NCI-H69 (cell line): ENCODE measurements at regions not wholly inside any gene's neighbourhood (a gene's known extent, or its start where the extent isn't known, plus 50 kb on each side); places are given as distances from the start of the nearest gene placed in this dataset.
"Not testable (repeated sequence)": the region's sequence is repeated elsewhere in the genome, so short reads cannot be mapped to it uniquely, and the experiment has no call there.

ENCODE experiments used
- DNase-seq: peaks from one replicate; lab custom pipeline; 2025; lab: John Stamatoyannopoulos, UW

DNA sequence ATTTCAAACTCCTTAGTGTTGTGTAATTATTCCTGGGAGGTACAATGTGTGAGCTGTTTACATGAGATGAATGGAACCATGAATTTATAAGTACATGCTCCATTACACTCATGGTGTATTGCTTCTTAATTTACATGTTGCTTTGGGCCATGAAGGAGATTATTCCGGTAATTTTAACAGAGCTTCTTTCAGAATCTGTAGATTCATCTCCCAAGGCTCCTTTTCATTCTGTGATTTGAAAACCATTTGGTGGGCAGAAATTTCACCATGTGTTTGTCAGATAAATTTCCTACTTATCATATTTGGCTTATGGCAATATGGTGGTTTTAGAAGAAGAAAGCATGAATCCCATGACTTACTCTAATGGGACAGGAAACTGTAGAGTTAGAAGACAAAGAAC is 421.6 kb upstream of the EYS start:
- peak; percentile 85 for DNase-seq

DNA sequence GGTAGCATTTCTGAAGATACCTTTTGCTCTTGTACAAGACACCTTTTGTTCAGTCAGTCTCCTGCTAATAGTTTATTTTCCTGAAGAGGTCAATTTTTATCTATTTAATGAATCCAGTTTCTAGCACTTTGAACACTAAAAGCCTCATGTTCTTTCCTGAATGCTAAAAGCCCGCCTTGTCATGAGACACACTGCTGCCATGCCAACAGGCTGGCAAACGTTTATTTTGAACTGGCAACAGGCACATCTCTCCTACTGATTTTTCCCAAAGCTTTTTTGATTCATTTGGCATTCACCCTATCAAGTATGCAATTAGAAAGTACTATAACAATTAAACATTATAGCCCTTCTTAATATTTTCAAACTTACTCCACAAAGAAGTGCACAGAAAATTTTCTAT is 421.2 kb upstream of the EYS start:
- DNase-seq: peak; percentile 86

GRCh38 chr6:66127061-66127460 is 420.0 kb upstream of the EYS start:
- peak; percentile 41 for DNase-seq

- peak; percentile 87 for DNase-seq
Measured at GRCh38 chr6:66126358-66126757, 419.3 kb upstream of the EYS start.

DNA sequence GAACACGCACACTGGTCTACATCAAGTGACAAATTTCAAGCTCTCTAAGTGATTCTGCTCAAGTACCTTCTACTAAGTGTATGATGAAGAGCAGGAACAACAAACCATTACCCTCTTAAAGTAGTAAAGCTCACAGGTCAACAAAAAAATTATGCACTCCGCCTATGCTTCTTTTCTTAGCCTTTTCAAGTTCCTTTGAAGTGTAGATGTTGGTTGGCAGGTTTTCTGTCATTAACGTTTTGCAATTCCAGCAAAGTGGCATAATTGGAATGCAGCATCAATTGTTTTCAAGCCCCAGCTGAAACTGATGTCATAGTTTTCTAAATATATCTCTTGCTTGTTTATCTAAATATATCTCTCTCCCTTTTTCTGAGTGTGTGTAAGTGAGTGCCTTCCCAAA is 396.9 kb upstream of the EYS start:
- DNase-seq: no peak

DNA sequence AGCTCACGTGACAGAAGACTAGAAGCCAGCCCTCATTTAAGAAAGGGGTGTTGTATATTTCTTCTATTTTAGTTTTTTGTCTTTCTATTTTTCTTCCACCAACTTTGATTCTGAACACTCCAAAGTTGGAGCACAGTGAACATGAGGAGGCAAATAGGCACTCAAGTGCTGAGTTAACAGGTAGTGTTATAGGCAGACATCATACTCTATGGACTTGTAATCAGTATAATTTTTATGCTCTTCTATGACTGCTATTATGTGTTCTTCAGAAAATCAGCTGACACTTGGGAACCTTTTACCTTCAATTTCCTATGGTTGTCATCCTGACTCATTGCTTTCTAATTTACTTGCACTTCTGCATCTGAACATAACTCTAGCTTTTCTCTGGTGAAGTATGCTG is 396.3 kb upstream of the EYS start:
- DNase-seq: no peak

DNA sequence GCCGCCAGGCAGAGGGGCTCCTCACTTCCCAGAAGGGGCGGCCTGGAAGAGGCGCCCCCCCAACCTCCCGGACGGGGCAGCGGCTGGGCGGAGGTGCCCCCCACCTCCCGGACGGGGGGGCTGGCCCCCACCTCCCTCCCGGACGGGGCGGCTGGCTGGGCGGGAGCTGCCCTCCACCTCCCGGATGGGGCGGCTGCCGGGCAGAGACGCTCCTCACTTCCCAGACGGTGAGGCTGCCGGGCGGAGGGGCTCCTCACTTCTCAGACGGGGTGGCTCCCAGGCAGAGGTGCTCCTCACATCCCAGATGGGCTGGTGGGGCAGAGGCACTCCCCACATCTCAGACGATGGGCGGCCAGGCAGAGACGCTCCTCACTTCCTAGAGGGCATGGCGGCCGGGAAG is 389.7 kb upstream of the EYS start:
- DNase-seq: no peak

DNA sequence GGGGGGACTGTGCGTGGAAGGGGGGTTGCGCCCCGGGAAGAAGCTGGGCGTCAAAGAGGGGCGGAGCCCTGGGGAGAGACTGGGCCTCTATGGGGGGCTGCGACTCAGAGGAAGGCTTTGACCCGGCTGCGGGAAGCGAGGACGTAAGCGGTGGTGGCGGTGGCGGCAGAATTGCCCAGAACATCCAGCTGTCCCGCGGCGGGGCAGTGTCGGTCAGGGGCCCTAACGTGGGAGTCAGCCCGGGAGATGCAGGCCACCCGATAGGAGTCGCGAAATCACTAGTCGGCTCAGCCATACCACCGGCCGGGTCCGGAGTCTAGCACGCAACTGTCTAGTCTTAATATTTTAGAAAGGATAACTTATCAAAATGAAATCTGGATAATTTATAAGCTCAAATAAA is 387.6 kb upstream of the EYS start:
- no peak for DNase-seq

DNA sequence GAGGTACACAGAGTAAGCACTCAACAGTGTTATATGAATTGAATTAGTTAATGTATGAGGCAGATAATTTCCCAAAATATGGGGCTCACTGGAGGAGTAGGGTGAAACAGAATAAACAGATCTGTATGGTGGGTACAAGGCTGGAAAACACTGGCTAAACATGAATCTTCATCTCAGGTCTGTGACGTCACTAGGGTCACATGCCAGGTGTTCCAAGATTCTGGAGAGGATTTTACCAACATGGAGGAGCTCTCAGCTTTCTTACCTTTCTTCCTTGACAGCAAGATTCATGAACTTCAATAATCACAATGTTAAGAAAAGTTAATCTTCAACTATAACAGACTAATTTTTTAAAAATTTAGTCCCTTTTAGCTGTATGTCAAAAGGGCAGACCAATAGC is 385.3 kb upstream of the EYS start:
- not testable (repeated sequence) for DNase-seq

DNA sequence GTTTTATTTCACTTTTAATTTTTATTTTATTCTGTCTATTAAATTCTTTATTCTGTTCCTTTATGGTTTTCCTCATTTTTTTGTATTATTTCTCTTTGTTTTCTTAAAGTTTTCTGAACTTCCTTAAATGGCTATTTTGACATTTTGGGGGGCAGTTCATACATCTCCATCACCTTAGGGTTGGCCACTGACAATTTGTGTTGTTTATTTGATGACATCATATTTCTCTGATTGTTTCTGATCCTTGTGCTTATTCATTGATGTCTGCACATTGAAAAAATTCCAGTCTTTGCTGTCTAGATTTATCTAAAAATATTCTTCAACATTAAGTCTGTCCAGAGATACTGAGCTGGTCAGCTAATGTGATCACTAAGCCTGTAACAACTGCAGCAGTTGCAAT is 379.5 kb upstream of the EYS start:
- no peak for DNase-seq

- DNase-seq: no peak
Measured at GRCh38 chr6:66082914-66083313, 375.9 kb upstream of the EYS start.

- DNase-seq: no peak
Measured at GRCh38 chr6:66068907-66069306, 361.9 kb upstream of the EYS start.

DNA sequence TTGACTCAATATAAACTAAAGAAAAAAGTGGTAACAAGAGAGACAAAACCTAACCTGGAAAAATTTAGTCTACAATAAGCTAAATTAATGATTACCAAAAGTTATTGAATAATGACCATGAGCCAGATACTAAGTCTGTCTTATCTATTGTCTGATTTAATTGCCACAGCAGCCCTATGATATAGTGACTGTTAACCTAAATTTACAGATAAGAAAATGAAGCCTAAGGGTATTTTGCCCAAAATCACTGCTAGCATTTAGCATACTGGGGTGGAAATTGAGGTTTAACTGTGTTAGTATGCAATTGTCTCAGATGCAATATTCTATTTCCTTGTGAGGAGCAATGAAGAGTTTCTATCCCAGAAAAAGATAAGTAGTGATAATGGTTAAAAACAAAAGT is 361.0 kb upstream of the EYS start:
- no peak for DNase-seq

- no peak for DNase-seq
Measured at GRCh38 chr6:66065313-66065712, 358.3 kb upstream of the EYS start.

DNA sequence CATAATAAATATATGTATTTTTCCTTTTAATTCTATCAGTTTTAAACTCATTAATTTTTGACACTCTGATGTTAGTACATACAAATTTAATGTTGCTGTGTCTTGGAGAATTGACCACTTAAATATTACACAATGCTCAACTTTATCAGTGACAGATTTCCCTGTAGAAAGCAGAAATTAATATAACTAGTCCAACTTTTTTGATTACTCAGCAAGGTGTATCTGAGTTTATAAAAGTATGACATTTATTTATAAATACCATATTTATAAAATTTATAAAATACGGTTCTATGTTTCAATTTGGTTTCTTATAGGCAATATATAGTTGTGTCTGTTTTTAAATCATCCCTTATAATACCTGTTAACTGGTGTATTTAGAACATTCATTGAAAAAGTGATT is 350.0 kb upstream of the EYS start:
- no peak for DNase-seq

DNA sequence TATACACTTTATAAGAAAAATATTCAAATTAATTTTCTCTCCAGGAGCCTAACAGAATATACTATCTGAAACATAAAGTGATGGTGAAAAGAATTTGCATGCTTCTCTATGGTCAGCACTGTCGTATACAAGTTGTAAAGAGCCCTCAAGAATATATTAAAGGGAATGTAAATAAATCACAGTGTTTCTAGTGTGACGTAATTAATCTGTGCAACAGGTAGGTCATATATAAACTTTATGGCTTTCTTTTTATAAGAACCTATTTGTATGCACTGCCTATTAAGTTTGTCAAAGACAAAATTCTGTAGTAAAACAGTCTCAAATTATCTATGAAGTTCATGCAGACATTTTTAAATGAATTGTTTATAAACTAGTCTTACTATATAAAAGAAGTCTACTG is 347.9 kb upstream of the EYS start:
- DNase-seq: no peak

GRCh38 chr6:66051812-66052211 is 344.8 kb upstream of the EYS start:
- DNase-seq: no peak

GRCh38 chr6:66048684-66049474 is 341.9 kb upstream of the EYS start:
- DNase-seq: no peak

GRCh38 chr6:66032626-66033025 is 325.6 kb upstream of the EYS start:
- no peak for DNase-seq

DNA sequence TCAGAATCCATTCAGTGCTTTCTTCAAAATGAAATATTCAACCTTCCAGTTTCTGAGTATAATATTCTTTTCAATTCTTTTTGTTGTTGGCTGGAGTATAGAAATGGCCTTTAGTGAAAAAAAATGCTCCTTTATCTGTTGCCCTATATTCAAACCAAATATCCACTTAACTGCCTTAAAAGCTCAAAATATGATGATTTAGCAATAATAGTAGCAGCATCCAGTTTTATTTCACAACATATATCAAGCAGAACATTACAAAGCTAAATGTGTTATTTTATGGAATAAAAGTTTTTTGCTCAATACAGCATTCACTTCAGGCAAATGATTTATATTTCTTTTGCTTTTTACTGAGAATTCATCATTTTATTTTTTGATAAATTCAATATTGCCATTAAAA is 322.4 kb upstream of the EYS start:
- DNase-seq: no peak

GRCh38 chr6:65999288-65999791 is 292.3 kb upstream of the EYS start:
- no peak for DNase-seq

DNA sequence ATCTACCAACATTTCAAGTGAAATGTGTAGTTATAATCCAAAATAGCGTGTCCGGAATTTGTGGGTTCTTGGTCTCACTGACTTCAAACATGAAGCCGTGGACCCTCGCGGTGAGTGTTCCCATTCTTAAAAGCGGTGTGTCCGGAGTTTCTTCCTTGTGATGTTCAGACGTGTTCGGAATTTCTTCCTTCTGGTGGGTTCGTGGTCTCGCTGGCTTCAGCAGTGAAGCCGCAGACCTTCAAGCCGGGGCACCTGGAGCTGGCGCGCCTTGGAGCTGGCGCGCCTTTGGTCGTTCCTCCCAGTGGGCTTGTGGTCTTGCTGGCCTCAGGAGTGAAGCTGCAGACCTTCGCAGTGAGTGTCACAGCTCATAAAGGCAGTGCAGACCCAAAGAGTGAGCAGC is 291.5 kb upstream of the EYS start:
- DNase-seq: no peak

DNA sequence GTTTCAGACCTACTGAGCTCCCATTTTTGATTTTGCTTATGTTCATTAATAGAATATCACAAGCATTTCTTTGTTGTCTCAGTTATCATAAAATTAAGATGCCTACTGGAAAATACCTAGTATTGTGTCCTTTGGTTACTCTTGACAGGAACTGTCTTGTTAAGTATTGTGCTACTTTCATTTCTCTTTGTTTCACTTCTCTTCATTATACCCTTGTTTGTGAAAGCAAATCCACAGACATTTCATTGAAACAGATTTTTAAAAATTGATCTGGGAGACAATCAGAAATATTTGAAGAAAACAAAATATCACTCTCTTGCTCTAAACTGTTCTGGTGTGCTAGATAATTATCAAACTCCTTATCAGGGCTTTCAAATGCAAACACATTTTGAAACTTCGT is 290.5 kb upstream of the EYS start:
- no peak for DNase-seq

- no peak for DNase-seq
Measured at GRCh38 chr6:65996096-65996495, 289.1 kb upstream of the EYS start.
